ENCODE measurements at regions not wholly inside any gene's neighbourhood (a gene's known extent, or its start where the extent isn't known, plus 50 kb on each side); places are given as distances from the start of the nearest gene placed in this dataset.

DNA sequence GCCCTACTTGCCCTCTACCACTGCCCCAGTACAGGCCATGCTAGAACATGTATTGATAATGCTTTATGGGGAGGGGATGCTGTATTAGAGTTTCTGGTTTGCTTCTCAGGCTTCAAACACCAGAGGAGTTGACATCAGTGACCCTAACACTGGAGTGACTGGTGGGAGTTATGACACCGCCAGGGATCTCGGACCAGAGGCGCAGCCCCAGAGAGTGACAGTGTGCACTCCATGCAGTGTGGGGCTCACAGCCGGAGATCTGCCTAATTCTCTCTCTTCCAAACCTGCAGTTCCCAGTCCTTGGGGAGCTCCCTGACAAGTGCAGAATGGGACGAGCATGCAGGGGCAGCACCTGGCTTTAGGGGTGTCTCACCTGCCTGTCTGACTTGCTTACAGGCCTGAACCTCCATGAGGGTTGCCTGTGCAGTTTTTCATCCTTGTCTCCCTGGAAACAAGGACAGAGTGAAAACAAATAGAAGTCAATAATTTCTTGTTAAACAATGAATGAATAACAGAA lies 244.9 kb upstream of the MYT1L start:
- Histone ChIP-seq H3F3A (ENCODE audit: low read depth) (peaks cover 6% of the 10 kb centered on the region), H3K79me2 (ENCODE audit: low read depth) (no peaks in the 10 kb centered on the region), H3K27me3 (no peaks in the 10 kb centered on the region), H3K36me3 (no peaks in the 10 kb centered on the region), H3K27ac (no peak overlapping the region), H3K9ac (no peak overlapping the region), H3K4me3 (no peak overlapping the region), H4K20me1 (ENCODE audit: low read depth) (no peaks in the 10 kb centered on the region), H3K9me3 (ENCODE audit: low read depth) (no peaks in the 10 kb centered on the region), H2AFZ (replicated peaks) (no peak overlapping the region), H3K4me2 (no peak overlapping the region), H3K4me1 (no peaks in the 10 kb centered on the region)
- Mint-ChIP-seq H3K36me3 (no peaks in the 10 kb centered on the region), H3K27me3 (ENCODE audit: insufficient read depth, low read depth) (peaks cover 9% of the 10 kb centered on the region), H3K9me3 (no peaks in the 10 kb centered on the region), H3K4me1 (peaks cover 3% of the 10 kb centered on the region), H3K27ac (no peak overlapping the region), H3K4me3 (no peak overlapping the region)
- DNase-seq (ENCODE audit: low spot score): no peak
- TF ChIP-seq, protein P1, sequence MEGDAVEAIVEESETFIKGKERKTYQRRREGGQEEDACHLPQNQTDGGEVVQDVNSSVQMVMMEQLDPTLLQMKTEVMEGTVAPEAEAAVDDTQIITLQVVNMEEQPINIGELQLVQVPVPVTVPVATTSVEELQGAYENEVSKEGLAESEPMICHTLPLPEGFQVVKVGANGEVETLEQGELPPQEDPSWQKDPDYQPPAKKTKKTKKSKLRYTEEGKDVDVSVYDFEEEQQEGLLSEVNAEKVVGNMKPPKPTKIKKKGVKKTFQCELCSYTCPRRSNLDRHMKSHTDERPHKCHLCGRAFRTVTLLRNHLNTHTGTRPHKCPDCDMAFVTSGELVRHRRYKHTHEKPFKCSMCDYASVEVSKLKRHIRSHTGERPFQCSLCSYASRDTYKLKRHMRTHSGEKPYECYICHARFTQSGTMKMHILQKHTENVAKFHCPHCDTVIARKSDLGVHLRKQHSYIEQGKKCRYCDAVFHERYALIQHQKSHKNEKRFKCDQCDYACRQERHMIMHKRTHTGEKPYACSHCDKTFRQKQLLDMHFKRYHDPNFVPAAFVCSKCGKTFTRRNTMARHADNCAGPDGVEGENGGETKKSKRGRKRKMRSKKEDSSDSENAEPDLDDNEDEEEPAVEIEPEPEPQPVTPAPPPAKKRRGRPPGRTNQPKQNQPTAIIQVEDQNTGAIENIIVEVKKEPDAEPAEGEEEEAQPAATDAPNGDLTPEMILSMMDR (IDR thresholded peaks at IDR 0.05): no peak
- no peak for TF ChIP-seq EZH2phosphoT487 (IDR thresholded peaks at IDR 0.05)
- no peak for TF ChIP-seq EZH2 (IDR thresholded peaks at IDR 0.05)

DNA sequence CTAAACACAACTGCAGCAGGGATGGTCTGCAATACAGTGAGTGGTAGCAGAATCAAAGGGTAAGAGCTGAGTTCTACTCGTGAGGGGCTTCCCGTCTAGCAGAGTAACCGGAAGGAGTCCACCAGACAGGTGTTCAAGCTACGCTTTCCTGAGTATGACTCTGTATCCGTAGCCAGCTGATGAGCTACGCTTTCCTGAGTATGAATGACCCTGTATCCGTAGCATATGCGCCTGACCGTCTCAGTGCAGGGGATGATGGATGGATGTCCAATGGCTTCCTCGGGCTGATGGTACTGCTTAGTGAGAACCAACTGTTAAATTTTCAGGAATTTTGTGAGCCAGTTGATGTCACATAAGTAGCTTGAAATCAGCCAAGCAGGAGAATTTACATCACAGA lies 244.1 kb upstream of the MYT1L start:
- Histone ChIP-seq H2AFZ (replicated peaks) (no peak overlapping the region), H3K27ac (no peak overlapping the region), H3K79me2 (ENCODE audit: low read depth) (no peaks in the 10 kb centered on the region), H4K20me1 (ENCODE audit: low read depth) (no peaks in the 10 kb centered on the region), H3K9ac (no peak overlapping the region), H3K27me3 (no peaks in the 10 kb centered on the region), H3F3A (ENCODE audit: low read depth) (peaks cover 6% of the 10 kb centered on the region), H3K36me3 (no peaks in the 10 kb centered on the region), H3K4me3 (no peak overlapping the region), H3K4me1 (no peaks in the 10 kb centered on the region), H3K9me3 (ENCODE audit: low read depth) (no peaks in the 10 kb centered on the region), H3K4me2 (no peak overlapping the region)
- H3K4me1 Mint-ChIP-seq: no peaks in the 10 kb centered on the region
- no peak overlapping the region for H3K27ac Mint-ChIP-seq
- no peak for DNase-seq (ENCODE audit: low spot score)
- no peak overlapping the region for H3K4me3 Mint-ChIP-seq
- peaks cover 3% of the 10 kb centered on the region for H3K27me3 Mint-ChIP-seq (ENCODE audit: insufficient read depth, low read depth)
- no peaks in the 10 kb centered on the region for H3K9me3 Mint-ChIP-seq
- no peaks in the 10 kb centered on the region for H3K36me3 Mint-ChIP-seq
- no peak for TF ChIP-seq EZH2 (IDR thresholded peaks at IDR 0.05)
- TF ChIP-seq, protein P1 (IDR thresholded peaks at IDR 0.05): no peak
- no peak for TF ChIP-seq EZH2phosphoT487 (IDR thresholded peaks at IDR 0.05)

DNA sequence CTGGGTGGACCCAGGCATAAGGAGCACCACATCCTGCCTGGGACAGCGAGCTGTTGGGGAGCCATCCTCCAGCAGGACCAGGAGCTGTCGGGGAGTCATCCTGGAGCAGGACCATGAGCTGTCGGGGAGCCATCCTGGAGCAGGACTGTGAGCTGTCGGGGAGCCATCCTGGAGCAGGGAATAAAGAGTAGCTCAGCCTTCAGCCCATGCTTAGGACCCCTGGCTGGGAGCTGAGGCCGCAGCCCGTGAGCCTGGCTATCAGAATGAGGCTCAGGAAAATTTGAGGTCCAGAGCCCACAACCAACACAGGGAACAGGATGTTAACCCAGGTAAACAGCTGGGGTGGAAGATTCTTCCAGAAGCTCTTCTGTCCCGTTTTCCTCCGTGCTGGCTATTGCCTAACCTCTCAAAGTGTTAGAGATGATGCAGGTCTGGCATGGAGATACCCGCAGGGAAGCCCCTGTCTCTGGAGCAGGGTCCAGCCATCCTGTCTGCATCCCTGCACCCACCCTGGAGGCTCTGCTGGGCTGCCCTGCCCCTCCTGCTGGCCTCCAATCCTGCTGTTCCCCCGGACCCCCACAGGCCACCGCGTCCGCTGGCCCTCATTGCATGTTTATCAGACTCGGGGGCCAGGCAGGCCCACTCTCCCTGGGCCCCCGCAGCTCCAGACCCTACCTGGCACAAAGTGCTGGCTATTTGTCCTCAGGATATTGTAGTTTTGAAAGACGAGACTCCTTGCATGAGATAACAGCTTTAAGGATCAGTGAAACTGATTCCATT lies 243.5 kb upstream of the MYT1L start:
- H3K4me2 ChIP-seq: no peak overlapping the region
- no peaks in the 10 kb centered on the region for H3K36me3 ChIP-seq
- no peak overlapping the region for H3K4me3 Mint-ChIP-seq
- H3K79me2 ChIP-seq (ENCODE audit: low read depth): no peaks in the 10 kb centered on the region
- H3K4me1 ChIP-seq: no peaks in the 10 kb centered on the region
- no peaks in the 10 kb centered on the region for H3K9me3 Mint-ChIP-seq
- peaks cover 6% of the 10 kb centered on the region for H3K27me3 Mint-ChIP-seq (ENCODE audit: insufficient read depth, low read depth)
- no peaks in the 10 kb centered on the region for H3K4me1 Mint-ChIP-seq
- peaks cover 6% of the 10 kb centered on the region for H3F3A ChIP-seq (ENCODE audit: low read depth)
- no peaks in the 10 kb centered on the region for H3K27me3 ChIP-seq
- no peak overlapping the region for H3K27ac ChIP-seq
- H3K9ac ChIP-seq: no peak overlapping the region
- no peak overlapping the region for H2AFZ ChIP-seq (replicated peaks)
- H3K4me3 ChIP-seq: no peak overlapping the region
- no peaks in the 10 kb centered on the region for H3K36me3 Mint-ChIP-seq
- no peaks in the 10 kb centered on the region for H3K9me3 ChIP-seq (ENCODE audit: low read depth)
- TF ChIP-seq EZH2 (IDR thresholded peaks at IDR 0.05) (no peak), EZH2phosphoT487 (IDR thresholded peaks at IDR 0.05) (no peak)
- TF ChIP-seq, protein P1 (IDR thresholded peaks at IDR 0.05): no peak
- no peak overlapping the region for H3K27ac Mint-ChIP-seq
- H4K20me1 ChIP-seq (ENCODE audit: low read depth): no peaks in the 10 kb centered on the region
- no peak for DNase-seq (ENCODE audit: low spot score)
